HG02642 (cell line): ENCODE measurements at regions not wholly inside any gene's neighbourhood (a gene's known extent, or its start where the extent isn't known, plus 50 kb on each side); places are given as distances from the start of the nearest gene placed in this dataset.
"Not testable (repeated sequence)": the region's sequence is repeated elsewhere in the genome, so short reads cannot be mapped to it uniquely, and the experiment has no call there.

Experiments
- ATAC-seq: cut with Tn5 transposase; IDR thresholded peaks from one replicate; pipeline ENCODE4 v1.9.1; 2021; ENCODE audit warnings: mild to moderate bottlenecking; ENCODE audit not compliant: unreplicated experiment, poor library complexity

DNA sequence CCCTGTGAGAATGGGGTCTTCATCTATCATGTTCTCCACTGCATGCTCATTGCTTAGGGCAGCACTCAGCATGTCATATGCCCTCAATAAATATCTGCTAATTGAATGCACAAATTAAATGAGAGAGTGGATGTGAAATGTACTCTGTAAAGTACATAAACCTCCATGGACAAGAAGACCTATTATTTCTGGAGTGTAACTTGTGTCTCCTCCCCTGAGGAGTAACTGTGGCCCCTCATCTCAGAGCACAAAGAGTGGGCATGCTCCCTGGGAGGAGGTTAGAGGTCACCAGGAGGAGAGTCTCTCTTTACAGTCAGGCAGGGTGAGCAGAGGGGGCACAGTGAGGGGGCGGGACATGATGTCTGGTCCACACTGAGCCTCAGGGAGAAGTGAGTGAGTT is 313.6 kb upstream of the PODXL start:
- no peak for ATAC-seq

GRCh38 chr7:131869169-131869844 is 312.9 kb upstream of the PODXL start:
- ATAC-seq: no peak

DNA sequence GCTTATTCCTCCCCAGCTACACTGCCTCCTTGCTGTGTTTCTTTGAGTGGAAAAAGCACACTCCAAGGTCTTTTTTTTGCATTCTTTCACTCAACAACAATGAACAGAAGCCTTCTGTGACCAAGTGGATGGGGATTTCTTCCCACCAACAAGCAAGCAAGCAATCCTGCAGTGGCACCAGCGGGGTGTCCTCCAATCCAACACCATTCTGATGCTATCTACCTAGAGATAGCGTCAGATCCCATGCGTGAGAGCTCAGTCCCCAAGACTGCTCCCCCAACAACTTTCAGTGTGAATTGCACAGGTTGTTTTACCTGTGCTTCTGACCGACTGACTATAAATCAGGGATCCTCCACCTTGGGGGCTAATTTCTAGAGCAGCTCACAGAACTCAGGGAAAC is 311.0 kb upstream of the PODXL start:
- ATAC-seq: no peak

- no peak for ATAC-seq
These were observed 309.5 kb upstream of the PODXL start for GRCh38 chr7:131865911-131866310.

DNA sequence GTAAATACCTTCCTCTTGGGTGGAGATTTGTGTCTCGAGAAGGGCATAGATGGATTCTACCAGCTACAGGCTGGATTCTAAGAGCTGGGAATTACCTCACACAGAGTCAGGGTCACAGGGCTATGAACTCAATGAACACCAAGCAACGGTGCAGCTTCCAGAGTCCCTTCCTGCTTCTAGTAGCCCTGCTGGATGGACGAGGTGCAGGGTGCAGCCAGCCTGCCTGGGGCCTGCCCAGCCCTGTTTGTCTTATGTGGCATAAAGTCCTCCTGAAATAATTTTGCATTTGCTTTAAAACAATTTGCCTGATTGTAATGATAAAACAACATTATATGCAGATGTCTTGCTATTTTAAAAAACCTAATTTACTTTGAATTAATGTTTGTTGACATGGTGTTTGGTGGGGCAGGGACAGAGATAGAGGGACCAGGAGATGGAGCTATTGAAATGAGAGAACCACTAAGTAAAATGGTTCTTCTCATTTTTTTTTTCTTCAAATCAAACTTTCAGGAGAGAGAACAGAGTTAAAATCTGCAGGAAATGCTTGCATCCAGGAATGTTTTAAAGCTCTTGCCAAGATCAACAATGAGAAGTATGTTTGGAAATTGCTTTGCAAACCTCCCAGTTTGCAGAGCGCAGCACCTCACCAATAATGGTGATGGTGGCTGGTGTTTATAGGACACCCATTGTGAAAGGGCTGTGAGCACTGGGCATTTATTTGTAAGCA is 305.4 kb upstream of the PODXL start:
- ATAC-seq: no peak

GRCh38 chr7:131859147-131859821 is 302.9 kb upstream of the PODXL start:
- ATAC-seq: peak; percentile 78

DNA sequence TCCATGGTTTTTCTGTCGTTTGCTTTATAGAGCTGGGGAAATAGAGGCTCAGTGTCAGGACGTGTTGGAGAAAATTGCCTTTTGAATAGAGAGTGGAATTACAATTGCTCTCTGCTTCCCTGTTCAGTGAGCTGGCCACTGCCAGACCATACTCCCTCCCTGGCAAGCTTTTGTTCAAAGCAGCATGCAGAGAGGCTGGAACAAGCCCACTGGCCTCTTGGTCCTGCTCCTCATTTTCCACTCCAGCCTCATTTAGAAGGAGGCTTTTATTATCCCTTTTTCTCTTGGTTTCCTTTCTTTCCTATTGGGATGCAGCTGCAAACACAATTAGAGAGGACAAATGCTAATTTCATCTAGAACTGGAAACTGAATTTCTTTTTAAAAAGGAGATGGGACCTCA is 302.2 kb upstream of the PODXL start:
- ATAC-seq: no peak

- ATAC-seq: no peak
These were observed 293.0 kb upstream of the PODXL start for GRCh38 chr7:131849472-131849871.

GRCh38 chr7:131848033-131848432 is 291.6 kb upstream of the PODXL start:
- no peak for ATAC-seq

- no peak for ATAC-seq
These were observed 289.3 kb upstream of the PODXL start for GRCh38 chr7:131845573-131846314.

- no peak for ATAC-seq
These were observed 287.9 kb upstream of the PODXL start for GRCh38 chr7:131844369-131844768.

DNA sequence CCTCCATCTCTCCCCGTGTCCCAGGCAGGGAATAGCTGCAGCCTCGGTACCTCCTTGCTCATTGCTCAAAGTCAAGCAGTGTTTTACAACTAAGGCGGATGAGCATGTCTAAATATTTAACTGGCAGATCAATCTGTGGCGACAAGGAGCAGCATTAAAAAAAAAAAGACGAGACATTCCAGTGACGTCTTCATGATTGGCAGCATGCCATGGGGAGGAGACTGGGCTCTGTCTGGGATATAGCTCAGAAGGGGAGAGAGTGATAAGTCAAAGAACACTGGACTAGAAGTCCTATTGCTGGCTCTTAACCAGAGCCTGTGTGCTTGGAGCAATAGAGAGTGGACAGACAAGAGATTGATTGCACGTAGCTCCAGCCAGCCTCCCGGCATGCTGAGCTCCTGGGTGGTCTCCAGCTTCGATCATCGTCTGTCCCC is 287.5 kb upstream of the PODXL start:
- ATAC-seq: no peak

DNA sequence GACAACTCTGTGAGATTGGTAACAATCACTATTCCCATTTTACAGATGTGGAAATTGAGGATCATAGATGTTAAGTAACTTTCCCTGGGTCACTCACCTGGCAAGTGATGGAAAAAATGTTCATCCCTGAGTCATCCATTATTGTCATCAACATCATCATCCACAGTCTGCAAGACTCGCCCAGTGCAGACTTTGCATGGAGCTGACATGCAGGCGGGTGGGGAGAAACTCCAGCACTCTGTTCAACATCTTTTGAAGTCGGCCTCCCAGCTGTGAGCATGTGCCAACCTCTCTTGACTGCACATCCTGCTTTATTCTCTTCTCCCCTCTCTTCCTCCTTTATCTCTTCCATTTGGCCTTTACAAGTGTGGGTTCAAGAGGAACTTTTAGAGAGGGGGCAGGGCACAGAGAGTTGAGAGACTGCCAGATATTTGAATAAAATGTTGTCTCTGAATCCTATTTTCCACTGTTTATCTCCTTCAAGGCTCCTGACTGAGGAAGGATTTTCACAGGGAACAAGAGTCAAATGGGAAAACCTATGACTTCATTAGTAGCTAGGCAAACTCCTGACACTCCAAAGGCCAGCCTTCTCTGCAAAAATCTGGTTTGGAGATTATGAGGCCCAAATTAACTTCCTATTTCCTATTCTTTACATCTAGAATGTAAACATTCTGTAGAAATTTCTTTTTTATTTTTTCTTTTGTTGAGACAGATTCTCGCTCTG is 283.7 kb upstream of the PODXL start:
- ATAC-seq: no peak

DNA sequence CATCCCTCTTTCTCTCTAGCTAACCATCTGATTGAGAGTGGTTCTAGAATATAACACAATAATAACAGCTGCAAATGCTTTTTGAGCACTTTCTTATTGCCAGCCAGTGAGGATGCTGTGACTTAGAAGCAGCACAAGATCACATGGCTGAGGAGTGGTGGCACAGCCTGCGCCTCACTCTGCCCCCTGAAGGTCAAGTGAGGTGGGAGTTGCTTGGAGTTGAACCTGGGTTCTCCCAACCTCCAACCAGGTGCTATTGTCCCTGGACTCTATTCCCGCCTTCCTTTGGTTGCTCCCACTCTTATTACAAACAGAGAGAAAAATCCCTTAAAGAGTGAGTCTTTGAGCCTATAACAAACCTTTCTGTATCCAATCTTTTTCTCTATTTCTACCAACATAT is 280.3 kb upstream of the PODXL start:
- no peak for ATAC-seq

DNA sequence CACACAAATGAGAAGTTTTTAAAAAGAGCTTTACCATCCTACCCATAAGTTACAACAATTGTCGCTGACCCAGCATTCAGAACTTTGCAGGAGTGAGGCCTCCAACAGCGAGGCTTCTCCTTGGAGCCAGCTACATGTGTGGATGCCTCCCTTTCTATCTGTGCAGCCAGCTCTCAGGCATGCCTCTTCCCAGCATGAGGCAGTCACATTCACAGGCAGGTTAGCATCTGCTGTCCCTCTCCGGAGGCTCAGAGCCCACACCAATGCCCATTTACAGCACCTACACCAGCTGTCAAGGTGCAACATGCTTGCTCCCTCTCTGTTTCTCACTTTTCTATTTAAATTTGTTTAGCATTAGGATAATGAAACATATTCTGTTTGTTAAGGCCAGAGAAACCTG is 278.7 kb upstream of the PODXL start:
- ATAC-seq: no peak

- no peak for ATAC-seq
These were observed 274.3 kb upstream of the PODXL start for GRCh38 chr7:131830681-131831080.

DNA sequence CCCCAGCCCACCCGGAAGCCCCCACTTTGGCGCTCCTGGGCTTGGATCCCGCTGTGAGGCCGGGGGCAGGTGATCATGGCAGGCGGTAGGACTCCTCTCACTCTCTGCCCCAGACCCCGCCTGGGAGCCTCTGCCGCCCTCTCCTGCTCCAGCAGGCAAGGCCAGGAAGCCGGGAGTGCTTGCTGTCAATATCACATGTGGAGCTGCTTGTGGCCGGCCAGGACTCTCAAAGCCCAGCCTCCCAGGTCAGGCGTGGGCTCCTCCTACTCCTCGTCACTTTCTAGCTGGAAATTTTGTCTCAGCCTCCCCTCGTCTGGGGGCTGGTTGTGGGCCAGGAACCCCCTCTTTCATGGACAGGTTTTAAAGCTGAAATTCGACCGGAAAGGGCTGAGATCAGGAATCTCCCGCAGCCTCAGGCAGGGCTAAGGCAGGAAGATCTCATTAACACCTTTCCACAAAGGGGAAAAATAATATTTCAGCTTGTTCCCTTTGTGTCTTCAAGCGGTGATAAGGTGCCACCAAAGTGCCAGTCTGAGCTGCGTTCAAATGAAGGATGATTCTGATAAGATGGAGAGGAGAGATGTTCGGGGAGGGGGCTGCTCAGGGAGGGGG is 273.6 kb upstream of the PODXL start:
- ATAC-seq: no peak

DNA sequence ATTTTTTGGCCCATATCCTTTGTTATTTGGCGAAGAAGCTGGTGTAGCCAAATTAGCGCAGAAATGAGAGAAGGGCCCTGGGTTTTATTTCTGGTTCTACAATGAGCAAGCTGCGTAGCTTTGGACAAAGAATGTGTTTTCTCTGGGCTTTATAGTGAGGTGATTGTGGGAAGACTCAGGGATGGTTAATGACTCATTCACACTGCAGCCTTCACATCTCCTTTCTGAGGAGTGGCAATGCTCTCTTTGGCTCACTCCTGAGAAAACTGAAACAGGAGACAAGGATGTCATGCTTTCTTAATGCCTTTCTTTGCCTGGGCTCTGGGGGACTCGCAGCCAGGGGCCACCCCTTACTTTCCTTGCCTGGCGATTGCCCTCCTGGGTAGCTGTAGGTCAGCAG is 271.0 kb upstream of the PODXL start:
- no peak for ATAC-seq

GRCh38 chr7:131826960-131827359 is 270.5 kb upstream of the PODXL start:
- ATAC-seq: no peak

GRCh38 chr7:131823961-131824440 is 267.6 kb upstream of the PODXL start:
- ATAC-seq: not testable (repeated sequence)
